Stimulated activated CD4-positive, alpha-beta T cell treated with anti-CD3 and anti-CD28 coated beads, TNF-alpha, amount 100 ng/mL, for 24 hours (primary cell): ENCODE measurements at regions not wholly inside any gene's neighbourhood (a gene's known extent, or its start where the extent isn't known, plus 50 kb on each side); places are given as distances from the start of the nearest gene placed in this dataset.

Source experiments
- DNase-seq, 3 experiments: peaks; one replicate each; pipeline ENCODE4 v3.0.0-alpha.2; 2020; ENCODE audit warnings: low read depth in 3 of 3

- DNase-seq = no peak
Observed at GRCh38 chr1:172801771-172802322, 142.9 kb downstream of the FASLG start.

GRCh38 chr1:172809750-172810149 lies 150.8 kb downstream of the FASLG start:
- no peak for DNase-seq

- no peak for DNase-seq
Observed at GRCh38 chr1:172810480-172811175, 151.7 kb downstream of the FASLG start.

- DNase-seq = no peak
Observed at GRCh38 chr1:172811694-172812093, 152.8 kb downstream of the FASLG start.

- DNase-seq = no peak
Observed at GRCh38 chr1:172812118-172812517, 153.2 kb downstream of the FASLG start.

- no peak for DNase-seq
Observed at GRCh38 chr1:172813330-172813729, 154.4 kb downstream of the FASLG start.

- no peak for DNase-seq
Observed at GRCh38 chr1:172814428-172814827, 155.5 kb downstream of the FASLG start.

- no peak for DNase-seq
Observed at GRCh38 chr1:172815740-172816139, 156.8 kb downstream of the FASLG start.

- peak; percentile 18 to 44 (median 28) for DNase-seq
Observed at GRCh38 chr1:172818841-172819527, 160.1 kb downstream of the FASLG start.

GRCh38 chr1:172820475-172821158 lies 161.7 kb downstream of the FASLG start:
- DNase-seq = no peak

- no peak for DNase-seq
Observed at GRCh38 chr1:172821609-172822274, 162.8 kb downstream of the FASLG start.

- DNase-seq = no peak
Observed at GRCh38 chr1:172822886-172823285, 164.0 kb downstream of the FASLG start.

- DNase-seq = no peak
Observed at GRCh38 chr1:172823534-172823933, 164.6 kb downstream of the FASLG start.

GRCh38 chr1:172824209-172824608 lies 165.3 kb downstream of the FASLG start:
- no peak for DNase-seq

- no peak for DNase-seq
Observed at GRCh38 chr1:172826096-172826741, 167.3 kb downstream of the FASLG start.

- no peak for DNase-seq
Observed at GRCh38 chr1:172827301-172827700, 168.4 kb downstream of the FASLG start.

GRCh38 chr1:172827841-172828240 lies 168.9 kb downstream of the FASLG start:
- no peak for DNase-seq

GRCh38 chr1:172832006-172832725 lies 173.3 kb downstream of the FASLG start:
- no peak for DNase-seq

GRCh38 chr1:172833954-172834353 lies 175.1 kb downstream of the FASLG start:
- no peak for DNase-seq

GRCh38 chr1:172834609-172835008 lies 175.7 kb downstream of the FASLG start:
- DNase-seq = no peak

GRCh38 chr1:172835834-172836233 lies 176.9 kb downstream of the FASLG start:
- DNase-seq = no peak
